Keratinocyte (primary cell): ENCODE measurements at regions not wholly inside any gene's neighbourhood (a gene's known extent, or its start where the extent isn't known, plus 50 kb on each side); places are given as distances from the start of the nearest gene placed in this dataset.

Experiments
- EZH2 ChIP-seq: IDR thresholded peaks from one replicate; pipeline ENCODE4 v1.6.1; 2012; ENCODE audit warnings: inconsistent platforms, mild to moderate bottlenecking, low read length, moderate library complexity
- TF ChIP-seq, protein P1 (sequence below), 3 experiments: IDR thresholded peaks in 1 of 3; conservative IDR thresholded peaks in 1 of 3; optimal IDR thresholded peaks in 1 of 3; 2 replicates in 2 of 3; 3 replicates in 1 of 3; pipeline versions ENCODE3 to v1.5.1; 2011; ENCODE audit warnings: low read length in 3 of 3, mild to moderate bottlenecking in 3 of 3, moderate library complexity in 2 of 3, control low read depth in 1 of 3, inconsistent platforms in 1 of 3; ENCODE audit not compliant: insufficient read depth in 2 of 3; ENCODE audit errors: extremely low read depth in 1 of 3

DNA sequence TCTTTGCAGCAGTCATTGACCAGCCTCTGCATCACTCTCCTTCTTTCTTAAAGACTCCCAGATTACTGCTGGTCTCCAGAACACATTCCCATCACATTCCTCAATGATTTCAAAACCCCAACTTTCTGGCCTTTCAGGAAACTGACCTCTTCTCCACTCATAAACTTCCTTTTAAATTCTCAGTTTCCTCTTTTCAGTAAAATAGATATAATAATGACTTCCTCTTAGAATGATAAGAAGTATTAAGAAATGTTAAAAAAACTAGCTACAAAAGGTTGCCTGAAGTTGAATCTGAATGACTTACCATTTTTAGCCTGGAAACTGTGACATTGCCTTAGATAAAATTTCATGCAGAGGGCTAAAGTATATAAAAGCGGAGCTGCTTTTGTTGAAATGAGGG is 239.3 kb downstream of the OGFRL1 start:
- TF ChIP-seq EZH2, result no peak
- TF ChIP-seq, protein P1, sequence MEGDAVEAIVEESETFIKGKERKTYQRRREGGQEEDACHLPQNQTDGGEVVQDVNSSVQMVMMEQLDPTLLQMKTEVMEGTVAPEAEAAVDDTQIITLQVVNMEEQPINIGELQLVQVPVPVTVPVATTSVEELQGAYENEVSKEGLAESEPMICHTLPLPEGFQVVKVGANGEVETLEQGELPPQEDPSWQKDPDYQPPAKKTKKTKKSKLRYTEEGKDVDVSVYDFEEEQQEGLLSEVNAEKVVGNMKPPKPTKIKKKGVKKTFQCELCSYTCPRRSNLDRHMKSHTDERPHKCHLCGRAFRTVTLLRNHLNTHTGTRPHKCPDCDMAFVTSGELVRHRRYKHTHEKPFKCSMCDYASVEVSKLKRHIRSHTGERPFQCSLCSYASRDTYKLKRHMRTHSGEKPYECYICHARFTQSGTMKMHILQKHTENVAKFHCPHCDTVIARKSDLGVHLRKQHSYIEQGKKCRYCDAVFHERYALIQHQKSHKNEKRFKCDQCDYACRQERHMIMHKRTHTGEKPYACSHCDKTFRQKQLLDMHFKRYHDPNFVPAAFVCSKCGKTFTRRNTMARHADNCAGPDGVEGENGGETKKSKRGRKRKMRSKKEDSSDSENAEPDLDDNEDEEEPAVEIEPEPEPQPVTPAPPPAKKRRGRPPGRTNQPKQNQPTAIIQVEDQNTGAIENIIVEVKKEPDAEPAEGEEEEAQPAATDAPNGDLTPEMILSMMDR (optimal IDR thresholded peaks at IDR 0.05 in 1 of 3, IDR thresholded peaks at IDR 0.05 in 1 of 3, conservative IDR thresholded peaks at IDR 0.05 in 1 of 3; ENCODE audit: extremely low read depth in 1 of 3, insufficient read depth in 2 of 3, low read length in 3 of 3), result no peak
